Osteoblast (primary cell): ENCODE measurements at regions not wholly inside any gene's neighbourhood (a gene's known extent, or its start where the extent isn't known, plus 50 kb on each side); places are given as distances from the start of the nearest gene placed in this dataset.
A peak's percentile ranks its signal among the peaks of the same experiment; 100 is the strongest.

ENCODE experiments used
- DNase-seq: peaks from one replicate; pipeline ENCODE4 v3.0.0; 2011; ENCODE audit warnings: low spot score, mixed read lengths; ENCODE audit not compliant: insufficient read length; ENCODE audit errors: missing footprints
- H2AFZ ChIP-seq: 2 replicates; pipeline ENCODE4 v1.6.0; 2011; ENCODE audit warnings: mild to moderate bottlenecking, low read length
- H3K27ac ChIP-seq: 2 replicates; pipeline ENCODE4 v1.5.1; 2011; ENCODE audit warnings: mild to moderate bottlenecking, low read depth, low read length, moderate library complexity
- H3K27me3 ChIP-seq: 2 replicates; pipeline ENCODE4 v1.6.0; 2012; ENCODE audit warnings: mild to moderate bottlenecking, control low read depth, inconsistent platforms, low read length, moderate library complexity; ENCODE audit not compliant: insufficient read depth
- H3K36me3 ChIP-seq: 2 replicates; pipeline ENCODE4 v1.5.1; 2011; ENCODE audit warnings: mild to moderate bottlenecking, low read length, control low read depth, moderate library complexity; ENCODE audit not compliant: insufficient read depth
- H3K4me1 ChIP-seq: 2 replicates; pipeline ENCODE4 v1.5.1; 2011; ENCODE audit warnings: mild to moderate bottlenecking, low read length, control low read depth, moderate library complexity; ENCODE audit not compliant: insufficient read depth
- H3K4me2 ChIP-seq: 2 replicates; pipeline ENCODE4 v1.6.0; 2011; ENCODE audit warnings: mild to moderate bottlenecking, low read length; ENCODE audit not compliant: insufficient read depth
- H3K4me3 ChIP-seq: fragments of 200-600 bp; sonication (generic); 3 replicates; pipeline ENCODE4 v1.5.1; 2012; ENCODE audit warnings: mild to moderate bottlenecking, low read length, inconsistent platforms; ENCODE audit not compliant: insufficient read depth
- H3K79me2 ChIP-seq: 2 replicates; pipeline ENCODE4 v1.6.0; 2012; ENCODE audit warnings: mild to moderate bottlenecking, low read length, control low read depth, inconsistent platforms; ENCODE audit not compliant: insufficient read depth
- H3K9me3 ChIP-seq: 2 replicates; pipeline ENCODE4 v1.5.1; 2011; ENCODE audit warnings: low read depth, low read length, control low read depth
- H4K20me1 ChIP-seq: 2 replicates; pipeline ENCODE4 v1.6.0; 2012; ENCODE audit warnings: mild to moderate bottlenecking, low read length, control low read depth; ENCODE audit not compliant: insufficient read depth
- CTCF ChIP-seq: IDR thresholded peaks from 2 replicates; pipeline ENCODE4 v1.5.1; 2011; ENCODE audit warnings: mild to moderate bottlenecking, low read depth, low read length, moderate library complexity; ENCODE audit errors: extremely low read depth

- H3K9me3 ChIP-seq = no peaks in the 10 kb centered on the region
- no peak overlapping the region for H3K27ac ChIP-seq
- H4K20me1 ChIP-seq = no peaks in the 10 kb centered on the region
- H3K79me2 ChIP-seq = no peaks in the 10 kb centered on the region
- no peak for DNase-seq
- no peak overlapping the region for H3K4me2 ChIP-seq
- no peak for TF ChIP-seq CTCF
- no peak overlapping the region for H2AFZ ChIP-seq
- H3K36me3 ChIP-seq = no peaks in the 10 kb centered on the region
- no peak overlapping the region for H3K4me3 ChIP-seq
- H3K4me1 ChIP-seq = peaks cover 4% of the 10 kb centered on the region
- no peaks in the 10 kb centered on the region for H3K27me3 ChIP-seq
These were observed 117.1 kb upstream of the PDE1A start for GRCh38 chr2:182543741-182544525.

GRCh38 chr2:182545420-182546167 is 118.8 kb upstream of the PDE1A start:
- no peak for TF ChIP-seq CTCF
- peaks cover 4% of the 10 kb centered on the region for H3K4me1 ChIP-seq
- no peaks in the 10 kb centered on the region for H3K27me3 ChIP-seq
- no peak overlapping the region for H3K4me3 ChIP-seq
- H2AFZ ChIP-seq = no peak overlapping the region
- H3K36me3 ChIP-seq = no peaks in the 10 kb centered on the region
- H3K79me2 ChIP-seq = no peaks in the 10 kb centered on the region
- H3K27ac ChIP-seq = no peak overlapping the region
- no peaks in the 10 kb centered on the region for H4K20me1 ChIP-seq
- no peaks in the 10 kb centered on the region for H3K9me3 ChIP-seq
- H3K4me2 ChIP-seq = no peak overlapping the region
- DNase-seq = no peak

- no peaks in the 10 kb centered on the region for H3K79me2 ChIP-seq
- no peaks in the 10 kb centered on the region for H4K20me1 ChIP-seq
- H2AFZ ChIP-seq = no peak overlapping the region
- H3K4me2 ChIP-seq = peak overlapping the region; percentile 22
- no peak overlapping the region for H3K27ac ChIP-seq
- H3K36me3 ChIP-seq = no peaks in the 10 kb centered on the region
- no peak for TF ChIP-seq CTCF
- H3K4me3 ChIP-seq = no peak overlapping the region
- no peaks in the 10 kb centered on the region for H3K27me3 ChIP-seq
- H3K9me3 ChIP-seq = no peaks in the 10 kb centered on the region
- DNase-seq = no peak
- peaks cover 4% of the 10 kb centered on the region for H3K4me1 ChIP-seq
These were observed 121.5 kb upstream of the PDE1A start for GRCh38 chr2:182548031-182548950.
